NCI-H1092 treated with DMSO at 0.1 percent for 48 hours (cell line): ENCODE measurements at regions not wholly inside any gene's neighbourhood (a gene's known extent, or its start where the extent isn't known, plus 50 kb on each side); places are given as distances from the start of the nearest gene placed in this dataset.

Source experiments
- DNase-seq: peaks from one replicate; lab custom pipeline; 2025; lab: John Stamatoyannopoulos, UW

GRCh38 chr9:119092125-119092524 is 277.1 kb downstream of the BRINP1 start:
- no peak for DNase-seq

DNA sequence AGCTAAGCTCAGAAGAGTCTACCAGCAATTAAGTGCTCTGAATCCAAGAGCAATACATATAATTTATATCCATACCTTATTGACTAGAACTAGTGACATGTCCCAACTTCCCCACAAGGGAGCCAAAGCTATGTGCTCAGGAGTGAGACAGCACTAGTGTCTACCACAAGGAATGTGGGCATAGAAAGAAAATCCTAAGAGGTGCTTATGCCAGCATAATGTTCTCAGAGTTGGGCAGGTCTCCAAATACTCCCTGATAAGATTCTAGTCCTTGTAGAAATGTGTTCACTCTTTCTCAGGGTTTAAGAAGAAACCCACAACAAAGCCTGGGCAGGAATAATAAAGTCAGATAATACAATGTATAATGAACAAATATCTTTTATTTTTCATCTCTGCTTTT is 275.1 kb downstream of the BRINP1 start:
- DNase-seq = no peak

GRCh38 chr9:119095072-119095471 is 274.2 kb downstream of the BRINP1 start:
- DNase-seq = no peak

- DNase-seq = no peak
Observed at GRCh38 chr9:119101048-119101447, 268.2 kb downstream of the BRINP1 start.

DNA sequence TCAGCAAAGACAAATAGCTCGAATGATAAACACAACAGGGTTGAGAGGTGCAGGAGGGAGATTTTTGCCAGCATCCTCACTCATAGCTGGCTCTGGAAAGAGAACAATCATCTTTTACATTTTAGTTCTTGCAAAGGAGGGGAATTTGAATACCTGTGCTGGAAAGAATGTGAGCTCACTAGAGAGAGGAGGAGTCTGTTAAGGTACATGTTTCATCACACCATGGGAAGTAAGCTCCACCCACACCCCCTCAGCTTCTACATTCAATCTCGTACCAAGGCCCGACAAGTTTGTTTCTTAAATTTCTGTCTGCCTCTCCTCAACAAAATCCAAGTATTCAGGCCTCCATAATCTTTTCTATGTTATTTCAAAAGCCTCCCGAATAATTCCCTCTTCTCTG is 254.6 kb downstream of the BRINP1 start:
- DNase-seq = no peak
